GM12892 (cell line): ENCODE measurements at regions not wholly inside any gene's neighbourhood (a gene's known extent, or its start where the extent isn't known, plus 50 kb on each side); places are given as distances from the start of the nearest gene placed in this dataset.

ENCODE experiments used
- POLR2A ChIP-seq: IDR thresholded peaks from 2 replicates; pipeline ENCODE4 v1.6.1; 2011; ENCODE audit warnings: low read depth, low read length, control low read depth
- POLR2AphosphoS5 ChIP-seq: IDR thresholded peaks from 2 replicates; pipeline ENCODE4 v1.6.1; 2011; ENCODE audit warnings: low read depth, low read length, control low read depth

- TF ChIP-seq POLR2A (no peak), POLR2AphosphoS5 (no peak)
Measured at GRCh38 chr5:38105231-38105570, 153.2 kb upstream of the EGFLAM start.
